HepG2 (cell line): ENCODE measurements at regions not wholly inside any gene's neighbourhood (a gene's known extent, or its start where the extent isn't known, plus 50 kb on each side); places are given as distances from the start of the nearest gene placed in this dataset.

Source experiments
- ATAC-seq: fragments of 200-7000 bp; cut with Tn5 transposase; 3 replicates; pipeline ENCODE4 v1.9.1; 2020; ENCODE audit warnings: mild to moderate bottlenecking, moderate library complexity
- BruUV-seq: library from RNA; stranded (reverse); fragments of 400-500 nt; replicated peaks from 2 replicates; lab custom pipeline; 2021; lab: Mats Ljungman, UMichigan
- CTCF ChIA-PET: fragments of 300-600 bp; formaldehyde crosslinking; extraction: SDS; loops from one replicate; lab custom pipeline; 2021; ENCODE audit warnings: low total read pairs, inconsistent platforms, low intra/inter-chr PET ratio; lab: Yijun Ruan, JAX
- POLR2A ChIA-PET: fragments of 350-600 bp; sonication (Branson Sonifier 250); formaldehyde crosslinking; loops from one replicate; lab custom pipeline; 2020; ENCODE audit warnings: antibody characterized with exemption, inconsistent platforms; lab: Yijun Ruan, JAX
- DNase-seq: peaks from one replicate; pipeline ENCODE4 v3.0.0-alpha.2; 2015; ENCODE audit warnings: low spot score
- FAIRE-seq: peaks from 3 replicates; lab custom pipeline; 2011; peaks lifted over from hg19 to GRCh38; lab: Jason Lieb, UNC
- H2AFZ ChIP-seq: one replicate; pipeline ENCODE4 v1.6.1; 2011; ENCODE audit warnings: low read length, inconsistent platforms
- H3K27ac ChIP-seq: fragments of 300-600 bp; 3 replicates; pipeline ENCODE4 v1.8.0; 2011; ENCODE audit warnings: mixed run types, mild to moderate bottlenecking, mixed read lengths, low read length, inconsistent platforms; ENCODE audit not compliant: insufficient read depth; ENCODE audit errors: extremely low read length
- H3K27me3 ChIP-seq, 2 experiments: fragments of 200-600 bp in 1 of 2; 2 replicates in 1 of 2; 3 replicates in 1 of 2; pipeline versions ENCODE4 v1.6.0 to v1.8.0; 2011; ENCODE audit warnings: low read length in 2 of 2, mild to moderate bottlenecking in 2 of 2, moderate library complexity in 2 of 2, inconsistent platforms in 1 of 2; ENCODE audit not compliant: insufficient read depth in 2 of 2, control insufficient read depth in 1 of 2
- H3K36me3 ChIP-seq, 2 experiments: fragments of 200-600 bp in 1 of 2; replicated peaks in 1 of 2; 2 replicates in 1 of 2; 3 replicates in 1 of 2; pipeline versions ENCODE4 v1.5.1 to v1.8.0; 2011; ENCODE audit warnings: low read length in 2 of 2, inconsistent platforms in 1 of 2; ENCODE audit not compliant: insufficient read depth in 2 of 2, control insufficient read depth in 1 of 2
- H3K4me1 ChIP-seq: 2 replicates; pipeline ENCODE4 v1.5.1; 2012; ENCODE audit warnings: low read length, inconsistent platforms; ENCODE audit not compliant: insufficient read depth
- H3K4me2 ChIP-seq: 2 replicates; pipeline ENCODE4 v1.6.0; 2011; ENCODE audit warnings: low read depth, low read length, inconsistent platforms
- H3K4me3 ChIP-seq, 3 experiments: fragments of 200-600 bp in 1 of 3; sonication (generic), shearing (Covaris generic) in 1 of 3; replicated peaks in 1 of 3; 2 replicates each; pipeline ENCODE4 v1.5.1; 2011 to 2016; ENCODE audit warnings: low read length in 3 of 3, inconsistent platforms in 2 of 3, low read depth in 2 of 3, mild to moderate bottlenecking in 2 of 3, control low read depth in 1 of 3, mixed read lengths in 1 of 3; ENCODE audit not compliant: insufficient read depth in 1 of 3
- H3K79me2 ChIP-seq: one replicate; pipeline ENCODE4 v1.6.1; 2011; ENCODE audit warnings: low read length, inconsistent platforms; ENCODE audit not compliant: insufficient read depth
- H3K9ac ChIP-seq: 2 replicates; pipeline ENCODE4 v1.6.0; 2011; ENCODE audit warnings: mild to moderate bottlenecking, low read depth, low read length, inconsistent platforms; ENCODE audit not compliant: insufficient read depth
- H3K9me3 ChIP-seq: 2 replicates; pipeline ENCODE4 v1.5.1; 2012; ENCODE audit warnings: mild to moderate bottlenecking, low read length
- H4K20me1 ChIP-seq: 2 replicates; pipeline ENCODE4 v1.6.0; 2011; ENCODE audit warnings: inconsistent platforms, mild to moderate bottlenecking, low read length, moderate library complexity; ENCODE audit not compliant: insufficient read depth
- FOXJ3 ChIP-seq: sonication (generic); formaldehyde crosslinking; IDR thresholded peaks from 2 replicates; pipeline ENCODE4 v1.4.0; 2020; ENCODE audit warnings: missing genetic modification reagents, mild to moderate bottlenecking, borderline replicate concordance
- NFE2L1 ChIP-seq: sonication (generic); formaldehyde crosslinking; IDR thresholded peaks from 2 replicates; pipeline ENCODE4 v1.4.0; 2020; ENCODE audit warnings: missing genetic modification reagents, mild to moderate bottlenecking, borderline replicate concordance
- NR1H2 ChIP-seq: sonication (generic); formaldehyde crosslinking; IDR thresholded peaks from 2 replicates; pipeline ENCODE4 v1.8.1; 2022; ENCODE audit warnings: low read depth, missing genetic modification reagents, borderline replicate concordance
- RFX3 ChIP-seq: IDR thresholded peaks from 2 replicates; pipeline ENCODE4 v1.6.1; 2016; ENCODE audit warnings: missing biosample characterization, missing genetic modification reagents
- STAT6 ChIP-seq: sonication (generic); formaldehyde crosslinking; IDR thresholded peaks from 2 replicates; pipeline ENCODE4 v1.4.0; 2020; ENCODE audit warnings: missing genetic modification reagents, mild to moderate bottlenecking, borderline replicate concordance
- ZFP91 ChIP-seq: sonication (generic); formaldehyde crosslinking; IDR thresholded peaks from 2 replicates; pipeline ENCODE4 v1.9.0; 2022; ENCODE audit warnings: missing genetic modification reagents, mild to moderate bottlenecking, borderline replicate concordance
- ZNF446 ChIP-seq: sonication (generic); formaldehyde crosslinking; IDR thresholded peaks from 2 replicates; pipeline ENCODE4 v1.5.0; 2020; ENCODE audit warnings: mild to moderate bottlenecking, missing genetic modification reagents
- WGBS: methylation state at CpG from one replicate; pipeline ENCODE4 v1.1.6; 2017; ENCODE audit warnings: low lambda C conversion rate; 5-methylcytosine and 5-hydroxymethylcytosine counted together
- in situ Hi-C: cut with HindIII; loops from 2 replicates; pipeline ENCODE4 v1.10.0; 2017; ENCODE audit warnings: low pct_unique_long_range_greater_than_20kb; ENCODE audit not compliant: extremely low pct_ligation_motif_present
- intact Hi-C: fragments of 100-400 bp; cut with micrococcal nuclease; formaldehyde crosslinking; loops from one replicate; pipeline ENCODE4 v1.10.0; 2022; ENCODE audit not compliant: unreplicated experiment

DNA sequence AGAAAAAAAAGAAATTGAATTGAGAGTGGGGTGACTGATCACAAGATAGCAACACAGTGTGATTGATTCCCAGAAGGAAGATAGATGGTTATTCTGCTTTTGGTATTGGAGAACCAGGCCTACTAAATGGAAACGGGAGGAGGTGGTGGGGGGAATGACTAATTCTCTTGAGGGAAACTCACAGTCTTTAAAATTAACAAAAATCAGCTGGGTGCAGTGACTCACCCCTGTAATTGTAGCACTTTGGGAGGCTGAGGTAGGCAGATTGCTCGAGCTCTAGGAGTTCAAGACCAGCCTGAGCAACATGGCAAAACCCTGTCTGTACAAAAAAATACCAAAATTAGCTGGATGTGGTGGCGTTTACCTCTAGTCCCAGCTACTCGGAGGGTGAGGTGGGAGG lies 134.6 kb upstream of the PDE4B start:
- WGBS, result 15% methylated on average over 4 of the region's 4 CpGs
- no peak overlapping the region for H3K9ac ChIP-seq
- ATAC-seq (no peak), FAIRE-seq (no peak), DNase-seq (no peak)
- H3K79me2 ChIP-seq, result no peaks in the 10 kb centered on the region
- POLR2A ChIA-PET, result no interaction called here
- H3K27ac ChIP-seq, result no peak overlapping the region
- BruUV-seq, result no TSS peak
- H4K20me1 ChIP-seq, result no peaks in the 10 kb centered on the region
- TF ChIP-seq NR1H2, result no peak
- TF ChIP-seq ZFP91 (CRISPR knock-in tag), result no peak
- TF ChIP-seq NFE2L1 (CRISPR knock-in tag), result no peak
- no peak for TF ChIP-seq ZNF446 (CRISPR knock-in tag)
- TF ChIP-seq STAT6, result no peak
- no peak for TF ChIP-seq RFX3 (CRISPR knock-in tag)
- no peak for TF ChIP-seq FOXJ3
- H3K9me3 ChIP-seq, result no peaks in the 10 kb centered on the region
- H3K4me3 ChIP-seq, result no peak overlapping the region
- no peaks in the 10 kb centered on the region for H3K36me3 ChIP-seq
- CTCF ChIA-PET, result no interaction called here
- H2AFZ ChIP-seq, result no peak overlapping the region
- in situ Hi-C loops (no loop called here), intact Hi-C loops (no loop called here)
- H3K4me2 ChIP-seq, result no peak overlapping the region
- no peaks in the 10 kb centered on the region for H3K4me1 ChIP-seq
- H3K27me3 ChIP-seq, result no peaks in the 10 kb centered on the region
